GM12892 (cell line): ENCODE measurements at regions not wholly inside any gene's neighbourhood (a gene's known extent, or its start where the extent isn't known, plus 50 kb on each side); places are given as distances from the start of the nearest gene placed in this dataset.

Experiments used
- POLR2A ChIP-seq: IDR thresholded peaks from 2 replicates; pipeline ENCODE4 v1.6.1; 2011; ENCODE audit warnings: low read depth, low read length, control low read depth
- POLR2AphosphoS5 ChIP-seq: IDR thresholded peaks from 2 replicates; pipeline ENCODE4 v1.6.1; 2011; ENCODE audit warnings: low read depth, low read length, control low read depth
- TAF1 ChIP-seq: IDR thresholded peaks from 2 replicates; pipeline ENCODE4 v1.6.1; 2011; ENCODE audit warnings: low read depth, mild to moderate bottlenecking, control low read depth, low read length, borderline replicate concordance

DNA sequence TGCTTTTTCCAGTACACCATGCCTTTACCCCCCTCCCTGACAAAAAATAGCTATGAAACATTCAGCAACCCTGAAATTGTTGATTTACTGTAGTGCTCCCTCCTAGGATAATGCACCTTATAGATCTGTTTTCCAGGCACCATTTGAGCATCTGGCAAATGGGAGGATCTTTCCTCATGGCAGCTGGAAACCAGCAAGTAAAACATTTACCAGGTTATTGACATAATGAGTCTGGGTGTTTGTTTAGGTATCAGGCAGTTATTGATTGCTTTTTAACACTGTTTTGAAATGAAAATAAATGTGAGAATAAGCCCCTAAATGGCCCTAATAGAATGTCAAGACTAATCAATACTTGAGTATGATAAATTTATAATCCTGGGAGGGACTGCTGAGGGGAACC lies 57.3 kb upstream of the KLF4 start:
- TF ChIP-seq TAF1 = no peak
- no peak for TF ChIP-seq POLR2A
- no peak for TF ChIP-seq POLR2AphosphoS5
